RWPE2 (cell line): ENCODE measurements at regions not wholly inside any gene's neighbourhood (a gene's known extent, or its start where the extent isn't known, plus 50 kb on each side); places are given as distances from the start of the nearest gene placed in this dataset.

ENCODE experiments used
- ATAC-seq: fragments of 200-7000 bp; cut with Tn5 transposase; 3 replicates; pipeline ENCODE4 v1.9.1; 2021; ENCODE audit warnings: low read depth
- DNase-seq: peaks from one replicate; pipeline ENCODE4 v3.0.0-alpha.2; 2020; ENCODE audit warnings: low spot score
- H3K27ac ChIP-seq: fragments of 450-650 bp; 2 replicates; pipeline ENCODE4 v1.5.1; 2017; ENCODE audit warnings: mild to moderate bottlenecking; ENCODE audit not compliant: poor library complexity, severe bottlenecking
- H3K27me3 ChIP-seq: fragments of 250-450 bp; sonication (Bioruptor Pico); 2 replicates; pipeline ENCODE4 v1.5.1; 2021; ENCODE audit warnings: mild to moderate bottlenecking, moderate library complexity; ENCODE audit not compliant: insufficient read depth, poor library complexity, severe bottlenecking
- H3K36me3 ChIP-seq: fragments of 250-450 bp; sonication (Bioruptor Pico); 2 replicates; pipeline ENCODE4 v1.5.1; 2020; ENCODE audit warnings: low read depth, mild to moderate bottlenecking, moderate library complexity
- H3K4me1 ChIP-seq: fragments of 250-450 bp; sonication (Bioruptor Pico); 2 replicates; pipeline ENCODE4 v1.5.1; 2021; ENCODE audit warnings: mild to moderate bottlenecking, moderate library complexity; ENCODE audit not compliant: insufficient read depth, poor library complexity, severe bottlenecking
- H3K4me3 ChIP-seq: fragments of 250-450 bp; sonication (Bioruptor Pico); 2 replicates; pipeline ENCODE4 v1.5.1; 2021; ENCODE audit warnings: mild to moderate bottlenecking, moderate library complexity; ENCODE audit not compliant: severe bottlenecking
- H3K9me3 ChIP-seq: fragments of 250-450 bp; sonication (Bioruptor Pico); 2 replicates; pipeline ENCODE4 v1.5.1; 2021; ENCODE audit warnings: mild to moderate bottlenecking, moderate library complexity; ENCODE audit not compliant: severe bottlenecking
- CTCF ChIP-seq: fragments of 450-650 bp; IDR thresholded peaks from one replicate; pipeline ENCODE4 v1.5.1; 2017; ENCODE audit warnings: mild to moderate bottlenecking, moderate library complexity; ENCODE audit not compliant: poor library complexity, severe bottlenecking

- H3K36me3 ChIP-seq: no peaks in the 10 kb centered on the region
- H3K4me3 ChIP-seq: no peak overlapping the region
- peaks cover 3% of the 10 kb centered on the region for H3K27me3 ChIP-seq
- no peak for TF ChIP-seq CTCF
- no peak for DNase-seq
- H3K4me1 ChIP-seq: no peaks in the 10 kb centered on the region
- no peak overlapping the region for H3K27ac ChIP-seq
- no peaks in the 10 kb centered on the region for H3K9me3 ChIP-seq
- ATAC-seq: no peak
Measured at GRCh38 chr5:114118511-114118910, 243.4 kb upstream of the KCNN2 start.

DNA sequence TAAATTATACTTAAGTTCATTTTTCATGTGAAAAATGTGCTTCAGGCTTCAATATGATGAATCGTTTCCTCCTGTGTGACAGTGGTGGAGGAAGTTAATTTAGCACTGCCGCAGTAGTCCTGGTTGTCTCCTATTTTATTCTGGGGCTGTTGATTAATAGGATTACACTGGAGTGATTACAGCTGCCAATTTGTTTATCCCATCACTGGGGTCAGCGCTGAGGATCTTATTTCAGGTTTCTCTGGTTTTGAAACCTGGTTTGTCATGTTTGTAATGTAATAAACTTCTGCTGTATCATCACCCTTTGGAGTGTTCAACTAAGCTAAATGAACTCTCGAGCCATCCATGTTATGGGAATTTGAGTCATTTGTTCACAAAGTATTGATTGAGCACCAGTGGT, 241.7 kb upstream of the KCNN2 start:
- H3K27me3 ChIP-seq: peaks cover 3% of the 10 kb centered on the region
- DNase-seq: no peak
- no peak overlapping the region for H3K4me3 ChIP-seq
- no peak for TF ChIP-seq CTCF
- no peak overlapping the region for H3K27ac ChIP-seq
- no peaks in the 10 kb centered on the region for H3K36me3 ChIP-seq
- no peaks in the 10 kb centered on the region for H3K4me1 ChIP-seq
- no peaks in the 10 kb centered on the region for H3K9me3 ChIP-seq
- ATAC-seq: no peak

DNA sequence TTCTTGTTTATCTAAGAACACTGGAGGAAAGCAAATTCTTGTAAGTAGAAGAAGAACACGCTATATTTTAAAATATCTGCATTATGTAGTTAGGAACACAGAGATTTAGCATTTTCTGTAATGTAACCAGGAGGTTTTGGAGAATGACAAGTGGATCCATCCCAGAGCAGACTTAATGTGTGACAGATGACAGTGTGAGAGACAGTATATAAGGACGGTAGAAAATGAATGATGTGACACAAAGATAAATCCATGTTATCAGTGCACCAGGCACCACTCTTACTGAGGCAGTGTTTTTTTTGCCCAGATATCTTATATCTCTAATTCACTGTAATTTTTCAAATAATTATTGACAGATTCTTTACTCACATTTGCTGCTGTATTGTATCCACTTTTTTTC, 239.0 kb upstream of the KCNN2 start:
- Histone ChIP-seq H3K27ac (no peak overlapping the region), H3K36me3 (no peaks in the 10 kb centered on the region), H3K9me3 (no peaks in the 10 kb centered on the region), H3K27me3 (no peaks in the 10 kb centered on the region), H3K4me3 (no peak overlapping the region), H3K4me1 (no peaks in the 10 kb centered on the region)
- DNase-seq (no peak), ATAC-seq (no peak)
- TF ChIP-seq CTCF: no peak

GRCh38 chr5:114123654-114124053, 238.2 kb upstream of the KCNN2 start:
- no peak for ATAC-seq
- DNase-seq: no peak
- Histone ChIP-seq H3K27ac (no peak overlapping the region), H3K4me1 (no peaks in the 10 kb centered on the region), H3K9me3 (no peaks in the 10 kb centered on the region), H3K27me3 (no peaks in the 10 kb centered on the region), H3K36me3 (no peaks in the 10 kb centered on the region), H3K4me3 (no peak overlapping the region)
- TF ChIP-seq CTCF: no peak

DNA sequence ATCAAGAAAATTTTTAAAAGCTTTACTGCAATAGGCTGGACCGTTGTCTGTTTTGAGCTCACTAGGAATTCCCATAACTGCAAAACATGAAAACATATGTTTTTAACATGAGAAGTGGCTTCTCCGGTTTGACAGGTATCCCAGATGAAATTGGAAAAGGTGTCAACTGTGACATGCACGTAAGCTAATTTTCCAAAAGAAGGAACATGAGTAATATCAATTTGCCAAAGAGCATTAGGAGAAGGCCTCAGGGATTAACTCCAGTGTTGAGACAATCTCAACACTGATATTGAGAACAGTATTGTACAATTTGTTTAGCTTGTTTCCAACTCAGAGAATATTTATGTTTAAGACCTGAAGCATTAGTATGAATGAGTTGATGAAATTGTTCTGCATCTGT, 215.5 kb upstream of the KCNN2 start:
- no peaks in the 10 kb centered on the region for H3K9me3 ChIP-seq
- no peak for ATAC-seq
- no peaks in the 10 kb centered on the region for H3K27me3 ChIP-seq
- no peak overlapping the region for H3K4me3 ChIP-seq
- H3K36me3 ChIP-seq: no peaks in the 10 kb centered on the region
- no peaks in the 10 kb centered on the region for H3K4me1 ChIP-seq
- no peak for TF ChIP-seq CTCF
- no peak overlapping the region for H3K27ac ChIP-seq
- DNase-seq: no peak
